Stomach (tissue), 8 donors: ENCODE measurements at regions not wholly inside any gene's neighbourhood (a gene's known extent, or its start where the extent isn't known, plus 50 kb on each side); places are given as distances from the start of the nearest gene placed in this dataset.

Experiments used
- DNase-seq, 2 donors: peaks; one replicate each; pipeline versions ENCODE4 v3.0.0 to v3.0.0-alpha.2; 2013 to 2019
- H3K27ac ChIP-seq, 5 donors: fragments of 200-600 bp in 4 of 5; sonication (generic) in 4 of 5; one replicate each; pipeline ENCODE4 v1.5.1; 2013 to 2019; ENCODE audit warnings: mild to moderate bottlenecking in 1 of 5, moderate library complexity in 1 of 5
- H3K27me3 ChIP-seq, 3 donors: fragments of 200-600 bp; sonication (generic); one replicate each; pipeline ENCODE4 v1.5.1; 2017 to 2019; ENCODE audit warnings: mixed run types in 1 of 3
- H3K36me3 ChIP-seq, 4 donors: fragments of 200-600 bp; sonication (generic); 1 replicate in 3 of 4; 2 replicates in 1 of 4; pipeline ENCODE4 v1.5.1; 2016 to 2019
- H3K4me1 ChIP-seq, 4 donors: fragments of 200-600 bp; sonication (generic); one replicate each; pipeline ENCODE4 v1.5.1; 2016 to 2019
- H3K4me3 ChIP-seq, 4 donors: fragments of 200-600 bp; sonication (generic) in 3 of 4; one replicate each; pipeline ENCODE4 v1.5.1; 2016 to 2019; ENCODE audit warnings: mild to moderate bottlenecking in 1 of 4
- H3K9me3 ChIP-seq, 4 donors: fragments of 200-600 bp; sonication (generic); one replicate each; pipeline ENCODE4 v1.5.1; 2016 to 2019
- EP300 ChIP-seq: sonication (generic); formaldehyde crosslinking; IDR thresholded peaks from one replicate; pipeline ENCODE4 v1.6.1; 2017; ENCODE audit warnings: antibody characterized with exemption
- POLR2A ChIP-seq, 4 donors: fragments of 450-650 bp; IDR thresholded peaks; one replicate each; pipeline ENCODE4 v1.6.1; 2016; ENCODE audit warnings: antibody characterized with exemption in 4 of 4, control low read depth in 2 of 4, mild to moderate bottlenecking in 1 of 4, moderate library complexity in 1 of 4
- POLR2AphosphoS5 ChIP-seq, 3 donors: sonication (generic); formaldehyde crosslinking; IDR thresholded peaks; one replicate each; pipeline ENCODE4 v1.6.1; 2016; ENCODE audit warnings: antibody characterized with exemption in 3 of 3
- WGBS, 5 donors: extraction: QIAGEN DNeasy Blood & Tissue Kit in 3 of 5; methylation state at CpG; one replicate each; pipeline versions ENCODE4 v1.1.5 to v1.1.7; 2013 to 2018; 5-methylcytosine and 5-hydroxymethylcytosine counted together
- intact Hi-C: fragments of 100-400 bp; cut with DNase I; formaldehyde crosslinking; loops from one replicate; pipeline ENCODE4 v1.15.1; 2023; ENCODE audit warnings: low total_unique reads
- TF ChIP-seq, protein P1 (sequence below), 7 experiments: fragments of 450-650 bp in 4 of 7; fragments of 200-600 bp in 3 of 7; sonication (generic) in 3 of 7; IDR thresholded peaks; one replicate each; pipeline ENCODE4 v1.5.1; 2016 to 2019; ENCODE audit warnings: antibody characterized with exemption in 7 of 7, control low read depth in 2 of 7, mild to moderate bottlenecking in 1 of 7
- donor health status: healthy with polysubstance abuse.
- donor health status: Bipolar disorder and iron deficiency.
- donor health status: healthy.

DNA sequence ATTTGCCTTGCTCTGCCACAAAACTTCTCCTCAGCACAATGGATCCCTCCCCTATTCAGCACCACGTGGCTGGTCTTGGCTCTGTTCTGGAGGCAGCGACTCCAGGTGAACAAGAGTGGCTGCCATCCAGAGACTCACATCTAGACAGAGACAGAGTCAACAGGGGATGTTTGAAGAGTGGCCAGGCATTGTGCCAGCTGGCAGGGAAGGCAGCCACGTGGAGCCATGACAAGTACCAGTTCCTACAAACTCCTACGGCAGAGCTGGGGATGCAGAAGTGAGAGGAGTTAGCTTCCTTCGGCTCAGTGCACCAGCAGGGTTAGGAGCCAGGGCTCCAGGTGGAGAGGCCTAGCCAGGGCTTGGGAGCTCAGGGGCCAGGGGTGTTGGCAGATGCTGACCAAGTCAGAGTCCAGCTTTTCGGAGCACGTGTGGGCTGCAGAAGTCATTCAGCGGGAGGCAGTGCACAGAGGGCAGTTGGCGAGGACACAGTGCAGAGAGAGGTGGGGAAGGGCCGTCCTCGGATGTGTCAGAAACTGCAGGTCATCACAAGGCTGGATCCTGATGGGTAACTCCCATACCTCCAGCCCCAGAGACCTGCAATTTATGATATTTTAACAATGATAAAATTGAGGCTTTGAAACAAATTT lies 171.7 kb upstream of the PDE10A start:
- H3K27me3 ChIP-seq: no peaks in the 10 kb centered on the region
- no peak overlapping the region for H3K4me3 ChIP-seq
- peak; percentile 85 to 97 for DNase-seq
- H3K27ac ChIP-seq: peak overlapping the region in 2 of 5 donors; percentile 4 to 7
- TF ChIP-seq, protein P1, sequence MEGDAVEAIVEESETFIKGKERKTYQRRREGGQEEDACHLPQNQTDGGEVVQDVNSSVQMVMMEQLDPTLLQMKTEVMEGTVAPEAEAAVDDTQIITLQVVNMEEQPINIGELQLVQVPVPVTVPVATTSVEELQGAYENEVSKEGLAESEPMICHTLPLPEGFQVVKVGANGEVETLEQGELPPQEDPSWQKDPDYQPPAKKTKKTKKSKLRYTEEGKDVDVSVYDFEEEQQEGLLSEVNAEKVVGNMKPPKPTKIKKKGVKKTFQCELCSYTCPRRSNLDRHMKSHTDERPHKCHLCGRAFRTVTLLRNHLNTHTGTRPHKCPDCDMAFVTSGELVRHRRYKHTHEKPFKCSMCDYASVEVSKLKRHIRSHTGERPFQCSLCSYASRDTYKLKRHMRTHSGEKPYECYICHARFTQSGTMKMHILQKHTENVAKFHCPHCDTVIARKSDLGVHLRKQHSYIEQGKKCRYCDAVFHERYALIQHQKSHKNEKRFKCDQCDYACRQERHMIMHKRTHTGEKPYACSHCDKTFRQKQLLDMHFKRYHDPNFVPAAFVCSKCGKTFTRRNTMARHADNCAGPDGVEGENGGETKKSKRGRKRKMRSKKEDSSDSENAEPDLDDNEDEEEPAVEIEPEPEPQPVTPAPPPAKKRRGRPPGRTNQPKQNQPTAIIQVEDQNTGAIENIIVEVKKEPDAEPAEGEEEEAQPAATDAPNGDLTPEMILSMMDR (IDR thresholded peaks at IDR 0.05): no peak
- TF ChIP-seq EP300: no peak
- no peak for TF ChIP-seq POLR2A (IDR thresholded peaks at IDR 0.05)
- peak; percentile 41 to 80 (median 59) for TF ChIP-seq POLR2AphosphoS5 (IDR thresholded peaks at IDR 0.05)
- H3K9me3 ChIP-seq: no peaks in the 10 kb centered on the region
- 23 to 41% (median 32%) methylated on average over 10 to 11 of the region's 11 CpGs for WGBS, 5 donors
- H3K36me3 ChIP-seq: no peaks in the 10 kb centered on the region
- H3K4me1 ChIP-seq: peaks cover 14 to 20% (median 17%) of the 10 kb centered on the region in 4 donors
- intact Hi-C loops: no loop called here

DNA sequence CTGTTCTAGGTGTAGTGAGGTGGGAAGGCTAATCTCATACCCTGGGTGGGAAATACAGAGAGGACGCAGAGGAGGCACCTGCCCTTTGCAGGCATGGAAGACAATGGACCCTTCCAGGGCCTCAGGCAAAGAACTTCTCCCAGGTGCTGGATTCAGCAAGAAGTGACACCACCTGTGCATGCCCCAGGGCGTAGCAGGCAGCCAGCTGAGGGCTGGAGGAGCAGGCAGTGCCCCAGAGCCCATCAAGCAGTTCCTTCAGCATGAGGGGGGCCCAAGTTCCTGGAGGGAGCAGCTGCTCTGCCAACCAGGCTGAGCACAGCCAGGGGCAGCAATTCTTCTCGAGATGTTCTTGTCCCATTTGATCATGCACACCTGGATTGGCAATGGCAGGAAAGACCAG lies 170.3 kb upstream of the PDE10A start:
- TF ChIP-seq EP300 (no peak), POLR2AphosphoS5 (IDR thresholded peaks at IDR 0.05) (no peak), POLR2A (IDR thresholded peaks at IDR 0.05) (no peak)
- TF ChIP-seq, protein P1 (IDR thresholded peaks at IDR 0.05): no peak
- Histone ChIP-seq H3K36me3 (no peaks in the 10 kb centered on the region), H3K9me3 (no peaks in the 10 kb centered on the region), H3K4me1 (peaks cover 14 to 20% (median 17%) of the 10 kb centered on the region in 4 donors), H3K4me3 (no peak overlapping the region), H3K27me3 (no peaks in the 10 kb centered on the region), H3K27ac (no peak overlapping the region)
- no peak for DNase-seq
- intact Hi-C loops: no loop called here
- WGBS, 5 donors: 87 to 92% (median 91%) methylated on average over 3 of the region's 3 CpGs

GRCh38 chr6:165831812-165832510 lies 168.9 kb upstream of the PDE10A start:
- 61 to 72% (median 70%) methylated on average over 8 of the region's 8 CpGs for WGBS, 5 donors
- no peaks in the 10 kb centered on the region for H3K27me3 ChIP-seq
- TF ChIP-seq, protein P1 (IDR thresholded peaks at IDR 0.05): no peak
- TF ChIP-seq EP300 (no peak), POLR2AphosphoS5 (IDR thresholded peaks at IDR 0.05) (no peak), POLR2A (IDR thresholded peaks at IDR 0.05) (no peak)
- DNase-seq: no peak
- no peaks in the 10 kb centered on the region for H3K9me3 ChIP-seq
- H3K36me3 ChIP-seq: no peaks in the 10 kb centered on the region
- intact Hi-C loops: no loop called here
- no peak overlapping the region for H3K27ac ChIP-seq
- H3K4me1 ChIP-seq: peaks cover 14 to 20% (median 17%) of the 10 kb centered on the region in 4 donors
- H3K4me3 ChIP-seq: no peak overlapping the region

DNA sequence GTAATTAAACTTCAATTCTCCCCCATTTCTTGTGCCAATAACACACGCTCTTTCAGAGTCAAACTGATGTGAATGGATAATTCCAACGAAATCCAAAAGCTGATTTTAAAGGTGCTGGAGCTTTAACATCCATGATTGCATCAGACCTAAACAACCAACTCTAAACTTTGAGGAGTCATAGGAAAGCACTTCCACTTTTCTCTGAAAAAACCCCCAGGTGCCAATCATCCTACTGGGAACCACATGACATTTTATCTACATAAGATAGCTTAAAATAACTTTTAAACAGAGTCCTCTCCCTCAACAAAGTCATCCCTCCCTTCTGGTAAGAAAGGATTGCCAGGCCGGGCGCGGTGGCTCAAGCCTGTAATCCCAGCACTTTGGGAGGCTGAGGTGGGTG lies 167.7 kb upstream of the PDE10A start:
- no peak for DNase-seq
- no peaks in the 10 kb centered on the region for H3K36me3 ChIP-seq
- H3K9me3 ChIP-seq: no peaks in the 10 kb centered on the region
- no peak for TF ChIP-seq EP300
- no peak overlapping the region for H3K4me3 ChIP-seq
- intact Hi-C loops: no loop called here
- WGBS, 5 donors: 87 to 96% (median 94%) methylated on average over 5 of the region's 5 CpGs
- H3K4me1 ChIP-seq: peaks cover 14 to 20% (median 17%) of the 10 kb centered on the region in 4 donors
- H3K27me3 ChIP-seq: no peaks in the 10 kb centered on the region
- no peak overlapping the region for H3K27ac ChIP-seq

GRCh38 chr6:165829376-165829775 lies 166.3 kb upstream of the PDE10A start:
- Histone ChIP-seq H3K4me3 (no peak overlapping the region), H3K27ac (no peak overlapping the region), H3K4me1 (peaks cover 4 to 9% (median 5%) of the 10 kb centered on the region in 4 donors), H3K36me3 (no peaks in the 10 kb centered on the region), H3K9me3 (no peaks in the 10 kb centered on the region), H3K27me3 (no peaks in the 10 kb centered on the region)
- intact Hi-C loops: no loop called here
- WGBS, 5 donors: 92 to 96% (median 92%) methylated on average over 6 of the region's 6 CpGs
- DNase-seq: no peak
- no peak for TF ChIP-seq EP300
- TF ChIP-seq, protein P1 (IDR thresholded peaks at IDR 0.05): no peak
- no peak for TF ChIP-seq POLR2A (IDR thresholded peaks at IDR 0.05)
- no peak for TF ChIP-seq POLR2AphosphoS5 (IDR thresholded peaks at IDR 0.05)
